Effector CD8-positive, alpha-beta T cell (primary cell): ENCODE measurements at regions not wholly inside any gene's neighbourhood (a gene's known extent, or its start where the extent isn't known, plus 50 kb on each side); places are given as distances from the start of the nearest gene placed in this dataset.

Experiments
- DNase-seq: peaks from one replicate; lab custom pipeline; 2025; lab: John Stamatoyannopoulos, UW

- DNase-seq: no peak
Observed at GRCh38 chr5:133829786-133830185, 138.6 kb downstream of the C5orf15 start.

GRCh38 chr5:133828722-133829121 lies 139.7 kb downstream of the C5orf15 start:
- DNase-seq: no peak

- no peak for DNase-seq
Observed at GRCh38 chr5:133827830-133828229, 140.6 kb downstream of the C5orf15 start.

GRCh38 chr5:133827011-133827410 lies 141.4 kb downstream of the C5orf15 start:
- no peak for DNase-seq

- DNase-seq: peak; percentile 19
Observed at GRCh38 chr5:133825631-133826289, 142.7 kb downstream of the C5orf15 start.

GRCh38 chr5:133824661-133825254 lies 143.7 kb downstream of the C5orf15 start:
- no peak for DNase-seq

- no peak for DNase-seq
Observed at GRCh38 chr5:133821889-133822288, 146.5 kb downstream of the C5orf15 start.

GRCh38 chr5:133821311-133821741 lies 147.1 kb downstream of the C5orf15 start:
- DNase-seq: no peak

- no peak for DNase-seq
Observed at GRCh38 chr5:133820507-133820906, 147.9 kb downstream of the C5orf15 start.

- no peak for DNase-seq
Observed at GRCh38 chr5:133819977-133820471, 148.4 kb downstream of the C5orf15 start.

GRCh38 chr5:133818869-133819600 lies 149.4 kb downstream of the C5orf15 start:
- no peak for DNase-seq

- no peak for DNase-seq
Observed at GRCh38 chr5:133818031-133818431, 150.4 kb downstream of the C5orf15 start.

GRCh38 chr5:133817456-133817855 lies 151.0 kb downstream of the C5orf15 start:
- DNase-seq: no peak

GRCh38 chr5:133816791-133817190 lies 151.6 kb downstream of the C5orf15 start:
- DNase-seq: no peak

GRCh38 chr5:133814152-133814551 lies 154.3 kb downstream of the C5orf15 start:
- no peak for DNase-seq

- DNase-seq: no peak
Observed at GRCh38 chr5:133811168-133811567, 157.3 kb downstream of the C5orf15 start.

GRCh38 chr5:133809801-133810200 lies 158.6 kb downstream of the C5orf15 start:
- DNase-seq: no peak

- no peak for DNase-seq
Observed at GRCh38 chr5:133807348-133807747, 161.1 kb downstream of the C5orf15 start.

- DNase-seq: no peak
Observed at GRCh38 chr5:133806847-133807246, 161.6 kb downstream of the C5orf15 start.

- no peak for DNase-seq
Observed at GRCh38 chr5:133801955-133802751, 166.3 kb downstream of the C5orf15 start.

GRCh38 chr5:133801431-133801830 lies 167.0 kb downstream of the C5orf15 start:
- DNase-seq: no peak
